ENCODE measurements at regions not wholly inside any gene's neighbourhood (a gene's known extent, or its start where the extent isn't known, plus 50 kb on each side); places are given as distances from the start of the nearest gene placed in this dataset.

DNA sequence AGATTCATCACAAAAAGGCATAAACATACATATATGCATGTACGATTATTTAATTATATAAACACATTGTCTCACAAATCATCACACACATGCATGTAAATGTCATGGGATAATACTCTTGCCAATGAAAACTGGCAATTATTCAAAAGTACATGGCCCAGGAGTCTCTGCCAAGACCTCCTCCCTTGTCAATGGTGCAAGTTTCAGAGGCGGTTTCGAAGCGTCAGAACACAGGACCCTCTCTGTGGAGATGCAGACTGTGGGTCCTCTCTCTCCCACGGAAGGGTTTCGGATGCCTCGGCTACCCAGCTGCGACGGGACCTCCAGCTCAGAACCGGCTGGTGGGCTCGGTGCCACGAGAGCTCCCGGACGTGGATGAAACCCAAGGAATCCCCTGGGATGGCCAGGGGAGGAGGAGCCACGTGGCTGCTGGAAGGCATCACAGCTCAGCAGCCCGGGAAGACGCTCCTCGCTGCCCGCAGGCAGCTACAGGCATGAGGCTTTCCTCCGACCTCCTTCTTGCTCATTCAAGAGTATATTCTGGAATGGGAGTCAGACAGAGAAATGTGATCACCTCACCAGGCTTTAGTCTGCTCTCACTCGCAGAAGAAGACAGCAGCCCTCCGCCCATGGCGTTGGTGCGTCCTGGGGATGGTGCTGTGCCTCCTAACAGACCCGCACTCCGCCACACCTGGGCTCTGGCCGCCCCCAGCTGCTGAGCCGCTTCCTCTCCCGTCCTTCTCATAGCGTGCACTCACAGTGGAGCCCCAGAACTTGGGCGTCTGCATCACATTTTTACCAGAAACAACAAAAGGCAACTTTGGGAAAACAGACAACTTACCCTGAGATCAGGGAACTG lies 308.8 kb downstream of the IRX2 start:
- no peak for DNase-seq (ENCODE audit: low spot score)

DNA sequence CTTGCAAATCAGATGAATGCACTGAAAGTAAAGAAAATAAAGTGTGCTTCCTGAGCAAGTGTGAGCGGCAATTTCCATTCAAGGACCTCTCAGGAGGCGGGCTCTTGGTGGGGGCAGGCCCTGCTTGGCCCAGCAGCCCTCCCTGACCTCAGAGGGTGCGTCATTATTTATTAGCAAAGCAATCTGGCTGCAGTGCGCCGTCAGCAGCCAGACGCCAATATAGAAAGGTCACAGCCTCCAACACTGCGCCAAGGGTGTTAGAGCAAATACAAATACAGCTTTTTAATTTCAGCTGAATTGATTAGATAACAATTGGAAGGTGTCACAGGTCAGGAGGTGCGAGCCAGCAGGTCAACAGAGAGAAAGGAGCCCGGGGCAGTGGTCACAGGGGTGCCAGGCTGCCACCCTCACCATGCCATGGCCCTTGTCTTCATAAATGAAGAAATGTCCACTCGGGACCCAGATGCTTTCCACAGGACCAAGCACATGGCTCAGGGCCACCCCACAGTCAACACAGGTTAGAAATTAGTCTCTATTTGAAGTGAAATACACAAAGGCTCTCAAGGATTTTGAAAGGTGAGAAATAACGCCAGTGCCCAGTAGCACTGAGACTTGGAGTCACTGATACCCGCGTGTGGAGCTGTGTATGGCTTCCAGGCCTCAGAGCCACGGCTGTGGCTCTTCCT lies 309.8 kb downstream of the IRX2 start:
- no peak for DNase-seq (ENCODE audit: low spot score)

DNA sequence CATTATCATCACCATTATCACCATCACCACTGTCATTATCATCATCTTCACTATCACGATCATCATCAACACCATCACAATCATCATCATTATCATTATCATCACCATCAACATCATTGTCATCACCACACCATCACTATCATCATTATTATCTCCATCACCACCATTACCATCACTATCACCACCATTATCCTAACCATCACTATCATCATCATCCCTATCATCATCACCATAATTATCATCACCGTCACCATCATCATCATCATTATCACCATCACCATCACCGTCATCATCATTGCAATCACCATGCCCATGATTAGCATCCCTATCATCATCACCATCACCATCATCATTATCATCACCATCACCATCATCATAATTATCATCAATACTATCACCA lies 311.9 kb downstream of the IRX2 start:
- DNase-seq (ENCODE audit: low spot score): no peak

DNA sequence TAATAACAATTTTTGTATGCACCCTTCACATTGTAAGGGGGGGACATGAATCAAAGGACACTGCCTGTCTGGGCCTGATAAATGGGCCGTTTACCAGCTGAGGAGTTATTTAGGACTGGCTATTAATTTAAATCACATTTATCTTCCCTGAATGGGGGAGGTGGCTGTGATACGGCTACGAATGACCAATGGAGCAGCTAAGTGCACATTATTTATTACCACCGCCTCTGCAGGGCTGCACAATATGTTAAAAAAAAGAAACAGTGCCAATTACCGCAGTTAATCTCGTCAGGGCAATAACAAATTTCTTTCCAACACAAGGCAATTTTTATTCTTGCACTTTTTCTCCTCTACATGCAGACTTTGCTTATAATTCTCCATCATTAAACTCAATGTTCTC lies 318.4 kb downstream of the IRX2 start:
- no peak for DNase-seq (ENCODE audit: low spot score)

DNA sequence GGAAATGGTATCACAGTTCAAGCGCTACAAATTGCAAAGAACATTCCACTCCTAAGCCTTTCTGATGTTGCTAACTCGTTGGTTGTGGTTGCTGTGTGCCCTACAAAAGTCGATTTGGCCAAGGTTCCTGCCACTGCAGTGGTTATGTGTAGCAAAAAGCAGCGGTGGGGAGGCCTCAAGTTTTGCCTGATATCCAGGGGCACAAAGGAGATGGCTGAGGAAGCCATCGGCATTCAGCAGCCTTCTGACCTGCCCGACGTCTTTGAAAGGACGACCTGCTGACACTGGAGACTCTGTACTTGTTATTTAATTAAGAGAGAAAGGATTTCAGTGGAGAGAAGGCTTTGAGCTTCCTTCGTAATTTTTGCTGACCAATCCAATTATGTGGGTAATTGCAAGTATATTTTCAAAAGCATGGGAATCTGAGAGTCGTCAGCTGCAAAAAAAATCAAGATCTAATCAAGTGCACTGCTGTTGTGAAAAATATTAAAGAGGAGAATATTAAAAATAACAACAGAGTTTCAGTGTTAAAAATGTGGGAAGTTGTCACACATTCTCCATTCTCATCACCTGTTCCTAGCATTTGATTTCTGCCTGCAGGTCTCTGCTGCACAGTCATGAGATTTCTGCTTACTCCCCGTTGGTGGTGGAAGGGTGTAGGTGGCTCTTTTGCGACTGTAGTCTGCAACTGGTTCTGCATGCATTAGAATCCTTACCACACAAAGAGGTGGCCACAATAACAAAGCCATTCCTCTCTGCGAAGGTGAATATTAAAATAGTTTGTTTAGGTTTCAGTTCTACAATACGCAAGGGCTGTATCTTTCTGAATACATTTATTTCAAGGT lies 319.2 kb downstream of the IRX2 start:
- no peak for DNase-seq (ENCODE audit: low spot score)

DNA sequence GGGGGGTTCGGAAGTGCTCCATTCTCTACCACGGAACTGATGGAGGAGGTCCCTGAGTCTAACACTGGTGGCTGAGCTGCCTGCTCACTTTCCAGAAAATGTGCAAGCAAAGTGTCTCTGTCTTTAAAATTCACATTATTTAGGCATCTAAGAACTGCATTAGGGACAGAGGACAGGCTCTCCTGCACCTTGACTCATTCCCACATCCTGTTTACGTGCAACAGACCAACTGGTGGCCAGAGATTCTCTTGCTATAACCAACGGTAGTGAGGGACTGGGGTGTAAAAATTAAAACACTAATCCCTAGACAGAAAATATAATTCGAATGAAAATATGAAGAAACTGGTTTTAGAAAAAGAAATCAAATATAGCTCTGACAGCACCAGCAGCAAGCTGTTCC lies 320.9 kb downstream of the IRX2 start:
- no peak for DNase-seq (ENCODE audit: low spot score)

DNA sequence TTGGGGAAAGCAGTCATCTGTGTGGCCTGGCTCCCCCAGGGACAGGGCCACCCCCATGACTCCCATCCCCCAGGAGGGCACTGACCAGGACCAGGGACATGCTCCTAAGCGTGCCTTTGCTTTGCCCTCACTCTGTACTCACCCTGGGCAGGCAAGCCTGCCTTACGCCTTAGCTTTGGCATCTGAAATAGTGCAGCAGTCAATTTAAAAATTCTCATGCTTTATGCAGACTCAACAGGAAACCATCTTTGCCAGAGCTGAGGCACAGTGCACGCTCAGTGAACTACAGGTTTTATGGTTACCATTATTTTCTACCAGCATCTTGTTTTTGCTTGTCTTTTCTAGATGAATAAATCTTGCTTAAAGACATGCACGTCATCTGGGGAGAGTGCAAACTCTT lies 323.5 kb downstream of the IRX2 start:
- no peak for DNase-seq (ENCODE audit: low spot score)

DNA sequence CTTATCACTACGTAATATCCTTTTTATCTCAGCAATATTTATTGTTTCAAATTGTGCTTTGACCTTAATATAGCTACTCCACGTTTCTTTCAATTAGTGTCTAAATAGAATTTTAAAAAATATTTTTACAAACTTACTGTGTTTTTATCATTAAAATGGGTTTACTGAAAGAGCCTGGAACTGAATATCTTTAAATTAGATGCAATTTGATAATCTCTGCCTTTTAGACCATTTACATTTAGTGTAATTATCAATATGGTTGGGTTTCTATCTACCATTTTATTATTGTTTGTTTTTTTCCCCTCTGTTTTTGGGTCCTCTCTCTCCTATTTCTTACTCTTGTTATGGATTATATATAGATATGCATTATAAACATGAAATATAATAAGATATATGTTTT lies 327.8 kb downstream of the IRX2 start:
- DNase-seq (ENCODE audit: low spot score): no peak

DNA sequence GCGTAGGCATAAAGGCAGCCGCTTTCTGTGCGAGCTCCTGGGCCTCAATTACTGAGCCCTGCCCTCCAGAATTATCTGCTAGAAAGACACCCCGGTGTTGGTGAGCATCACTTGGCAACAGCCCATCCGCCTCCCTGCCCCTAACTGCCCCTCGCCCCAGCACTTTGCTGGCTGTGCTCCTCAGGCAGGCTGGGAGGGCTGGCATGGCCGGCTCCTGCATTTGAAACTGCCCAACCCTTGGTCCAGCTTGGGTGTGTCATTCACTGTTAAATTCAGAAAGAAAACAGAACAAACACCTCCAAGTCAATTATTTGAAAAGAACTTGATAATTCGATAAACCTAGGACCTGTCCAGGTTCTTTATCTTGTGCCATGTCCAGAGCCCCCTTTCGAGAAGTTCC lies 334.2 kb downstream of the IRX2 start:
- no peak for DNase-seq (ENCODE audit: low spot score)

DNA sequence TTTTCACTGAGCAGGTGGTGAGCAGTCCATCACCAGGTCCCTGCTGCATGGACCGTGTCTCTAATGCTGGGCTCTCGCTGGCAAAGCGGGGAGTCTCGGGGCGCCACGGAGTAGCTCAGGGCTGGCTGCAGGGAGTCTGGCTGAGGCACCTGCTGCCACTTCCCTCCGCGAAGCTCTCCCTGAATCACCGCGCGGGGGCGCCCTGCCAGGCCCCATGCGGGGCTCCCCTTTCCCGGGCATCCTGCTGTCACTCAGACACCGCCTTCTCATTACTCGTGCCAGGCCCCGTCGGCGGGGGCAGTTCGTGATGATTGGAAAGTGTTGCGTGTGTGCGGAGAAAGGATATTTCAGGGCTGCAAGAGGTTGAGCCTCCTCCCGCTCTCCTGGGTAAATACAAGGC lies 335.8 kb downstream of the IRX2 start:
- DNase-seq (ENCODE audit: low spot score): no peak

DNA sequence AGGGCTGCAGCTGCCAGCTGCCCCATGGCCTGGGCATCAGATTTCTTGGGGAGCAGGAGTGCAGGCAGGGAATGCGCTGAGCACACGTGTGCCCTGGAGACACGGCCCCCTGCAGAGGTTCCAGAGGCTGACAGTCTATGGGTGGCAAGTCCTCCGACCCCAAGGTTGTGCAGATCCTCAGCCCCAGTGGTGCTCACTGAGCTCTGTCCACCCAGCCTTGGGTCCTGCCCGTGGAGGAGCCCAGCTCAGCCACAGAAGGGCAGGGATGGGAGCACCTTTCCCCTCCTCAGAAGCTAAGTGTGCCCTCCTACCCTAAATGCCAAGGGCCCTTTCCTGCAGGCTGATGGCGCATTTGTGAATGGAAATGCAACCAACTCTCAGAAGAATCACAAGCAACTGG lies 341.0 kb downstream of the IRX2 start:
- DNase-seq (ENCODE audit: low spot score): no peak

DNA sequence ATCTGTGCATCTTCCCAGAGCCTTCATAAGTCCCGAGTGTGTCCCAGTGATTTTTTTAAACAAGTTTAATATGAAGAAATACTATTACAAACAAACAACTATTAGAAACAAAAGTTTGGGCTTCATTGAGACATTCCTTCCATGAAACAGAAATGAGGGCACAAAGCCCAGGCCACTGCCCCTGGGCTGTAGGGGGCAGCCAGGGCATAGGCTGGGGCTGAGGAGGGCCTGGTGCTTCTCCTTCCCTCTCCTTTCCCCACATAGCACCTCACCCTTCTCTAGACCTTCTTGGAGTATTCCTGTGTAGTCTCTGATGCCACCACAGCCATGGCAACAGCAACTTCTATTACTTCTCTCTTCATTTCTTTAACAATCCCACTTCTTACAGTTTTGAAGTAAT lies 348.2 kb downstream of the IRX2 start:
- no peak for DNase-seq (ENCODE audit: low spot score)

DNA sequence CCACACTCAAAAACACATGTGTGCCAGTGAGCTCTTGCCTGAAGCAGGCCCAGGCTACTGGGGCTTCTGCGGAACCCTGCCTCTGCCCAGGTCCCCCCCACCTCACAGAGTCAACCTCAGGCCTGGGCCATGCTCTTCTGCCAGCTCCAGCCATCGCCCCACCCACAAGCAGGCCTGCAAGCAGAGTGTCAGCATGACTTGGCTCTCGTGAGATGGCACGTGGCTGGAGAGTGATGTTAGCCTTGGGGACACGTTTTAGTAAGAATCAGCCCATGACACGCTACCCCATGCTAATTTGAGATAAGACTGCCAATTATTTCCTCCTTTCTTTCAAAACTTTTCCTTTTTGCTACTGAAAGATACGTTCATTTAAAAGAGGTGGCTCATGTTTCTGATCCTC lies 351.7 kb downstream of the IRX2 start:
- no peak for DNase-seq (ENCODE audit: low spot score)

DNA sequence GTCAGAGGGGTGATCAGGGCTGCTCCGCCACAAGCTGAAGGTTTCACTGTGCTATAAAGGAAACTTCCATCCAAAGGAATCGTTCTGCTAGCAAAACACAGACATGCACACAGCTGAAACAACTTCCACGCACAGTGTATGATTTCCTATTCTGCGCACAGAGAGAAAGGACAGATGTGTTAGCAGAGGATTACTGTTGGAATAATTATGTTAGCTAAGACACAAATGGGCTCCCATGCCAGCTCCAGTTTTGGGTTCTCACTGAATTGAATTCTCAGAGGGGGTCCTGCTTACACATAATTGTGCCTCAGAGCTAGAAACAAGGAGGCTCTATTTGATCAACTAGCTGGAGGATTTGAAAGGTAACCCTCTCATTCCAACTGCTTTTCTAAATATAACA lies 352.4 kb downstream of the IRX2 start:
- DNase-seq (ENCODE audit: low spot score): no peak

DNA sequence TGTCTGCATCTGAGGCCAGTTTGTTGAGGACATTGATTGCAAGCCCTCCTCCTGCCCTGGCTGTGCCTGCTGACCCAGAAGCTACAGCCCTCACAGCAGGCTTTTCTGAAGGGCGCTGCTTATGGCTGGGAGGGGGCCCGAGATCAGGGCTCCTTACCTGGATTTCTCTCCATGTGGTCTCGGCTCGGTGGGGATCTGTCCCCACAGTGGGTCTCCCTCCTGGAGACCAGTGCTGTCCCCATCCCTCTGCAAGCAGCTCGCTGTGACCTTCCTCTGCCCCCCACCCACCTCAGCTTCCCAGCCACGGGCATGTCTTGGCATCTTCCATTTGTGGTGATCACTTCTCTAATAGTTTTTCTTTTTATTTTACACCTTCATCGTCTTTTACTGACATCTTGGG lies 357.9 kb downstream of the IRX2 start:
- no peak for DNase-seq (ENCODE audit: low spot score)

DNA sequence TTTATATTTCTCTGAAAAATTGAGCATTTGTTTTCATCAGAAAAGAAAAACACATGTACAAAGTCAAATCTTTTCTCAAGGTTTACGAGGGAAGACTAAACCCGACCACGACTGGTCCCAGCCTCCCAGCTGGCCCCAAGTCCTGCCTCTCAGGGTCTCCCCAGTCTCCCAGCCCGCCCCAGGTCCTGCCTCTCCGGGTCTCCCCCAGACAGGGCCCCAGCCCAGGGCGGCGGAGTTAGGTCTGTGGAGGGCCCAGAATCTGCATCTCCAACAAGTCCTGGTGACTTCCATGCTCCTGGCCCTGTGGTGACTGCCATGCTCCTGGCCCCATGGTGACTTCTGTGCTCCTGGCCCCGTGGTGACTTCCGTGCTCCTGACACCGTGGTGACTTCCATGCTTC lies 359.9 kb downstream of the IRX2 start:
- DNase-seq (ENCODE audit: low spot score): no peak

DNA sequence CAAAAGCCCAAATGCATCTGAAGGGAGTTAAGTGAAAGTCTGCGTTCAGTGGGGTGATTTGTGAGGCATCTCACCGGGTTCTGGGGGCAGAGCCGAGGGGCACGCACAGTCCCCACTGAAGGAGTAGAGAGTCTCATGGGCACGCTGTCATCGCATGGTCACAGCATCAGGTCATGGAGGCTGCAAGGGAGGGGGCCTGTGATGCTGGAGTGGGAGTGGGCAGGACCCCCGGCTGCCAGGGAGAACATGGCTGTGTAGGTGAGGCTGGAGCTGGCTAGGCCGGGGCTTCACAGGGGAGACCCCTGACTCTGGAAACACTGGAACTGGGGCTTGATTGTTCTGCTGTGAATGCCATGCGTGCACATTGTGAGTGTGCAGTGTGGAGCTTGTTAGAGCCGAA lies 360.5 kb downstream of the IRX2 start:
- DNase-seq (ENCODE audit: low spot score): no peak

DNA sequence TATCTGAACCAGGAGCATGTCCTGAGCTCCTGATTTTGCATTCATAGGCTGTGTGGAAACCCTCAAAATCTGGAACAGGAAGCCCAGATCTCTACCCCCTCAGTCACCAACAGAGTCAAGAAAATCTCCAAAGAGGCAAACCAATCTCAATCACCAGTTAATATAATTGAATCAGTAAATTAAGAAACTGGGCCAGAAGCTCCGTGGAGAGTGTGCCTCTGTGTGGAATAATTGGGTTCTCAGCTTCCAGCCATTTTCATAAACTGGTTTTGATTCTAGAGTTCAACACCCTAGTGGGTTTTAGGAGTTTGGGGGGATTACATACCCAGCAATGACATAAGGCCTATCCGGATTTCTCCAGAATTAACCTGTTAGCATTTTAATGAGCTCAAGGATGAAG lies 362.9 kb downstream of the IRX2 start:
- no peak for DNase-seq (ENCODE audit: low spot score)

DNA sequence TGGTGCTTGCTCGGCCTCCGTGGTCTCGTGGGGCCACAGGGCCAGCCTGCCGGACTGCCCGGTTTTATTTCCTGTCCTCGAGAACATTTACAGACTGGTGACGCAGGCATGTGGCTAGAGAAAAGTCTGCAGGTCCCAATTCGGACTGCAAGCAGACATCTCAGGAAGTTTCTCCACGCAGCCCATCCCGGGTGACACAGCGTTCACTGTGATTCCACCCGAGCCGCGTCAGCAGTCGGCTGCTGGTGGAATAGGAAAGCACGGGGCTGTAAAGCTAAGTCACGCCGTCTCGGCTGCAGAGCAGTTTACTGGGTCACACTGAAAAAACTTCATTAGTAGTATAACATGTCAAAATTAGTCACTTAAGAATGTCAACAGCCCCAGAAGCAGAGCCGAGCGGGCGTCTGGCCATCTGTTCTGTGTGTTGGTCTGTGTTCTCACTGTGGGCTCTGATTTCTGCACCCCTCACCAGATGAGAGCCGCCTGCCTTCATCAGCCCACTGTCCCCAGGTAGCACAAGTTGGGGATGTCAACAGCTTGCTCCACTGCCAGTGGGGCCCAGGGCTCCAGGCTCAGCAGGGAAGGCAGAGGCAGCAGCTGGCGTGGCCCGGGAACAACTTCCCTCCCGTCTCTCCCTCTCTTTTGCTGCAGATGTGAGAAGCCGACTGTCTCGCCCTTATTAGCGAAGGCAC lies 363.7 kb downstream of the IRX2 start:
- no peak for DNase-seq (ENCODE audit: low spot score)

DNA sequence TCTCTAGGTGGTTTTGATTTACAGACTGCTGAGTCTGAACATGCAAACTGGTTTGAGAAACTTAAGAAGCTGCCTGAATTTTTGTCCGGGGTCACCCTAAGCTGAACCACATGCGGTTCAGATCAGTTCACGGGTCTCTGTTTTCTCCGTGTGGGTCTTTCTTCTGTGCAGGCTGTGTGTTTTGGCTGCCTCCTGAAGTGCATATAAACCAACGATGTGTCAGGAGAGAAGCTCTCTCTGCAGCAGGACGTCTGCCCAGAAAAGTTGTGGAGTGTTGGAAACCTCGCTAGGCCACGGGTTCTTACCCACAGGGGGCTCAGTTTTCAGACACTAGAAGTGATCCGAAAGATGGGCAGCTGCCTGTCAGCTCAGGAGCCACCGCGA lies 364.2 kb downstream of the IRX2 start:
- no peak for DNase-seq (ENCODE audit: low spot score)

DNA sequence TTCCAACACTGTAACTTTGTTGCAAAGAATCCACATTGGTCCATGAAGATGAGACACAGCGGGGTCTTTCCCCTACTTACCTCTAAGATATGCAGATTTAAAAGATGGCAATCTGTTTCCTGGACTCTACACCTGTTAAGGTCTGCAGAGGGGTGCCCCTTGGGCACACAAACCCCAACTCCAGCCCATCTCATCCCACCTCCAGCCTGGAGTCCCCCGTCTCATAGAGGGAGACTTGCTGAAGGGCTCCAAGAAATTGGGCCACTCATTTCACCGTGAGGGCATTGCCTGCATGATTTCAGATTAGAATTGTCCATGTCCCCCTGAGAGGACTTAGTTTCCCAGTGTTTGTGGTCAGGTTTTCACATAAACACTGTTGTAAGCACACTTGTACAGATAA lies 365.7 kb downstream of the IRX2 start:
- no peak for DNase-seq (ENCODE audit: low spot score)

DNA sequence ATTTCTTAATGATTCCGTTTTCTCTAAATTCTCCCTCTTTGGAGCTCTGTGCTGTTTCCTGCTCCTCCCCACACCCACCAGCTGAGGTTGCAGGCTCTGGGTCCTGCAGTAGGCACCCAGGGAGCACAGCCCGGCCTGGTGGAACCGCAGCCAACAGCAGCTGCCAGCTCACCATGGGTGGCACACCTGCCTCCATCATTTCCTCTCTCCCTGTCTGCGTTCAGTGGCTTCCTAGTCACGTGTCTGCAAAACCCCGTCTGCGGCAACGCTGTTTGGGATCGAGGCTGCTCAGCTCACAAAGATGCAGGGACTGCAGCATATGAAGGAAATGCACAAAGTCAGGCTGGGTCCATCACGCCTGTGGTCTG lies 367.8 kb downstream of the IRX2 start:
- DNase-seq (ENCODE audit: low spot score): no peak

All from pons (tissue), 1 donor.